ENCODE measurements at regions not wholly inside any gene's neighbourhood (a gene's known extent, or its start where the extent isn't known, plus 50 kb on each side); places are given as distances from the start of the nearest gene placed in this dataset.

- Histone ChIP-seq H3K36me3 (ENCODE audit: control insufficient read depth in 2 of 4, insufficient read depth in 4 of 4, low read length in 3 of 4) (peaks cover 0 to 6% (median 3%) of the 10 kb centered on the region in 4 experiments; a peak in 3 of 8 replicates), H2AFZ (ENCODE audit: low read length) (no peak overlapping the region), H3K23ac (ENCODE audit: insufficient read length) (no peak overlapping the region), H2BK5ac (ENCODE audit: low read depth, low read length) (no peak overlapping the region), H3K4me1 (replicated peaks in 1 of 4; ENCODE audit: control insufficient read depth in 3 of 4, insufficient read depth in 4 of 4, low read length in 3 of 4) (no peaks in the 10 kb centered on the region), H2BK15ac (ENCODE audit: low read length) (no peak overlapping the region), H3K23me2 (ENCODE audit: low read depth, low read length) (no peaks in the 10 kb centered on the region), H4K8ac (ENCODE audit: extremely low read depth, insufficient read depth, low read length) (no peak overlapping the region; the same call in 1 of the 2 replicates), H3K9me3 (ENCODE audit: insufficient read depth in 2 of 2, low read depth in 1 of 2, low read length in 1 of 2) (no peaks in the 10 kb centered on the region), H3K56ac (replicated peaks; ENCODE audit: insufficient read length, low read depth, low read length) (no peak overlapping the region), H3K79me2 (ENCODE audit: control insufficient read depth in 1 of 2, insufficient read depth in 2 of 2, low read length in 2 of 2) (no peaks in the 10 kb centered on the region), H2BK20ac (ENCODE audit: low read length) (no peak overlapping the region), H3K4me2 (ENCODE audit: insufficient read depth in 1 of 2, low read depth in 2 of 2, low read length in 2 of 2) (no peak overlapping the region), H3K27me3 (replicated peaks in 1 of 4; ENCODE audit: control insufficient read depth in 3 of 4, extremely low read depth in 1 of 4, insufficient read depth in 3 of 4, low read length in 3 of 4) (no peaks in the 10 kb centered on the region), H3K18ac (ENCODE audit: extremely low read depth, low read length) (no peak overlapping the region), H4K91ac (replicated peaks; ENCODE audit: insufficient read length, low read length) (no peak overlapping the region), H2BK120ac (replicated peaks; ENCODE audit: low read depth, low read length) (no peak overlapping the region), H3K4me3 (ENCODE audit: extremely low read depth in 1 of 4, insufficient read depth in 2 of 4, low read depth in 3 of 4, low read length in 4 of 4) (no peak overlapping the region), H2BK12ac (ENCODE audit: low read depth, low read length) (no peak overlapping the region), H4K5ac (ENCODE audit: insufficient read length, low read depth, low read length) (no peak overlapping the region), H2AK5ac (ENCODE audit: low read depth, low read length) (no peak overlapping the region), H4K20me1 (replicated peaks in 1 of 2; ENCODE audit: control insufficient read depth in 1 of 2, insufficient read depth in 2 of 2, low read length in 2 of 2) (peaks cover 2 to 15% of the 10 kb centered on the region in 2 experiments), H3K79me1 (ENCODE audit: low read depth, low read length) (peaks cover 9% of the 10 kb centered on the region), H3K14ac (ENCODE audit: insufficient read length) (no peak overlapping the region), H3K4ac (replicated peaks; ENCODE audit: insufficient read length, low read depth, low read length) (no peak overlapping the region), H3K9ac (replicated peaks in 1 of 4; ENCODE audit: extremely low read depth in 1 of 4, low read depth in 3 of 4, low read length in 3 of 4) (no peak overlapping the region), H3K27ac (ENCODE audit: low read depth, low read length) (no peak overlapping the region)
- CTCF ChIA-PET (ENCODE audit: partially characterized antibody): interaction anchor here (0.7 to 3.9 kb wide), 5 partner anchors 10 to 61 kb away, joined by 3 to 18 read pairs (median 3); no protein-coding TSS in a partner anchor
- WGBS, 2 experiments (ENCODE audit: extremely low coverage in 1 of 2, insufficient coverage in 1 of 2, insufficient read length in 1 of 2, insufficient replicate concordance in 2 of 2, low coverage in 1 of 2, low lambda C conversion rate in 2 of 2, missing lambda C conversion rate in 1 of 2): 89% methylated on average over 10 of the region's 12 CpGs; no CpG with 5 or more reads in 1 of the 2 experiments
- DNase-seq (ENCODE audit: low read depth in 1 of 2, low spot score in 2 of 2) (no peak), FAIRE-seq (no peak)
- POLR2A ChIA-PET (ENCODE audit: partially characterized antibody): no interaction called here
- no peak for TF ChIP-seq CBX8 (IDR thresholded peaks at IDR 0.05; ENCODE audit: borderline replicate concordance, low read depth, low read length)
- TF ChIP-seq KDM5A (IDR thresholded peaks at IDR 0.05; ENCODE audit: low read length): no peak
- TF ChIP-seq ASH2L (IDR thresholded peaks at IDR 0.05; ENCODE audit: low read length): no peak
- no peak for TF ChIP-seq E2F6 (IDR thresholded peaks at IDR 0.05)
- no peak for TF ChIP-seq PHF8 (conservative IDR thresholded peaks at IDR 0.05; ENCODE audit: low read depth, low read length)
- TF ChIP-seq CTCF (IDR thresholded peaks at IDR 0.05; ENCODE audit: control extremely low read depth in 1 of 3, insufficient read depth in 1 of 3, low read depth in 1 of 3, low read length in 3 of 3): no peak
- TF ChIP-seq SP1 (IDR thresholded peaks at IDR 0.05; ENCODE audit: low read depth, low read length): no peak
- TF ChIP-seq EGR1 (IDR thresholded peaks at IDR 0.05; ENCODE audit: borderline replicate concordance, low read depth, low read length): no peak
- no peak for TF ChIP-seq TBP (IDR thresholded peaks at IDR 0.05; ENCODE audit: low read depth, low read length)
- TF ChIP-seq RFX5 (IDR thresholded peaks at IDR 0.05; ENCODE audit: borderline replicate concordance, low read depth, low read length): no peak
- no peak for TF ChIP-seq KDM4A (IDR thresholded peaks at IDR 0.05; ENCODE audit: low read depth, low read length, severe bottlenecking)
- no peak for TF ChIP-seq KDM1A (IDR thresholded peaks at IDR 0.05; ENCODE audit: borderline replicate concordance, low read length)
Measured at GRCh38 chr22:25360411-25360810, 141.0 kb downstream of the CRYBB2 start.

Measured in H1 (cell line).